Loucy (cell line): ENCODE measurements at regions not wholly inside any gene's neighbourhood (a gene's known extent, or its start where the extent isn't known, plus 50 kb on each side); places are given as distances from the start of the nearest gene placed in this dataset.

ENCODE experiments used
- H2AFZ ChIP-seq: fragments of 200-600 bp; sonication (generic); 2 replicates; pipeline ENCODE4 v1.6.0; 2016; ENCODE audit warnings: antibody characterized with exemption, mild to moderate bottlenecking, low read length, moderate library complexity
- H3F3A ChIP-seq: fragments of 200-600 bp; 2 replicates; pipeline ENCODE4 v1.6.0; 2016; ENCODE audit warnings: antibody characterized with exemption, low read depth, mild to moderate bottlenecking
- H3K27me3 ChIP-seq: fragments of 200-600 bp; sonication (generic); 2 replicates; pipeline ENCODE4 v1.6.1; 2014; ENCODE audit warnings: low read length, mild to moderate bottlenecking; ENCODE audit not compliant: insufficient read depth, poor library complexity, severe bottlenecking
- H3K36me3 ChIP-seq: fragments of 200-600 bp; sonication (generic); 2 replicates; pipeline ENCODE4 v1.6.1; 2016; ENCODE audit warnings: low read length; ENCODE audit not compliant: insufficient read depth
- H3K4me1 ChIP-seq: fragments of 200-600 bp; sonication (generic); 2 replicates; pipeline ENCODE4 v1.5.1; 2014; ENCODE audit warnings: low read length, mild to moderate bottlenecking; ENCODE audit not compliant: insufficient read depth, poor library complexity, severe bottlenecking
- H3K4me2 ChIP-seq: fragments of 200-600 bp; sonication (generic); 2 replicates; pipeline ENCODE4 v1.6.0; 2014; ENCODE audit warnings: antibody characterized with exemption, low read length, low read depth, mild to moderate bottlenecking; ENCODE audit not compliant: poor library complexity, severe bottlenecking
- H3K4me3 ChIP-seq: fragments of 200-600 bp; sonication (generic); 2 replicates; pipeline ENCODE4 v1.5.1; 2014; ENCODE audit warnings: low read length, mild to moderate bottlenecking, mixed read lengths; ENCODE audit not compliant: poor library complexity, severe bottlenecking
- H3K79me2 ChIP-seq: fragments of 200-600 bp; sonication (generic); 2 replicates; pipeline ENCODE4 v1.6.1; 2014; ENCODE audit warnings: low read length; ENCODE audit not compliant: insufficient read depth
- H3K9ac ChIP-seq: fragments of 200-600 bp; sonication (generic); 2 replicates; pipeline ENCODE4 v1.6.0; 2014; ENCODE audit warnings: mild to moderate bottlenecking, low read depth, low read length, moderate library complexity; ENCODE audit not compliant: poor library complexity, severe bottlenecking
- H3K9me2 ChIP-seq: fragments of 200-600 bp; sonication (generic); replicated peaks from 2 replicates; pipeline ENCODE4 v1.6.1; 2016; ENCODE audit warnings: low read depth, low read length, mixed read lengths
- H3K9me3 ChIP-seq: fragments of 200-600 bp; sonication (generic); 2 replicates; pipeline ENCODE4 v1.6.1; 2014; ENCODE audit warnings: mild to moderate bottlenecking, antibody characterized with exemption, low read length, low read depth; ENCODE audit not compliant: insufficient read depth
- H4K20me1 ChIP-seq: fragments of 200-600 bp; sonication (generic); 2 replicates; pipeline ENCODE4 v1.6.0; 2014; ENCODE audit warnings: antibody characterized with exemption, low read length, mild to moderate bottlenecking; ENCODE audit not compliant: insufficient read depth, poor library complexity, severe bottlenecking
- EZH2phosphoT487 ChIP-seq: fragments of 200-600 bp; IDR thresholded peaks from 2 replicates; pipeline ENCODE4 v1.6.1; 2018; ENCODE audit warnings: antibody characterized with exemption, mild to moderate bottlenecking, moderate library complexity, borderline replicate concordance
- TF ChIP-seq, protein P1 (sequence below): fragments of 200-600 bp; sonication (generic); conservative IDR thresholded peaks from 2 replicates; pipeline ENCODE4 v1.5.1; 2014; ENCODE audit warnings: mild to moderate bottlenecking, antibody characterized with exemption, low read length

DNA sequence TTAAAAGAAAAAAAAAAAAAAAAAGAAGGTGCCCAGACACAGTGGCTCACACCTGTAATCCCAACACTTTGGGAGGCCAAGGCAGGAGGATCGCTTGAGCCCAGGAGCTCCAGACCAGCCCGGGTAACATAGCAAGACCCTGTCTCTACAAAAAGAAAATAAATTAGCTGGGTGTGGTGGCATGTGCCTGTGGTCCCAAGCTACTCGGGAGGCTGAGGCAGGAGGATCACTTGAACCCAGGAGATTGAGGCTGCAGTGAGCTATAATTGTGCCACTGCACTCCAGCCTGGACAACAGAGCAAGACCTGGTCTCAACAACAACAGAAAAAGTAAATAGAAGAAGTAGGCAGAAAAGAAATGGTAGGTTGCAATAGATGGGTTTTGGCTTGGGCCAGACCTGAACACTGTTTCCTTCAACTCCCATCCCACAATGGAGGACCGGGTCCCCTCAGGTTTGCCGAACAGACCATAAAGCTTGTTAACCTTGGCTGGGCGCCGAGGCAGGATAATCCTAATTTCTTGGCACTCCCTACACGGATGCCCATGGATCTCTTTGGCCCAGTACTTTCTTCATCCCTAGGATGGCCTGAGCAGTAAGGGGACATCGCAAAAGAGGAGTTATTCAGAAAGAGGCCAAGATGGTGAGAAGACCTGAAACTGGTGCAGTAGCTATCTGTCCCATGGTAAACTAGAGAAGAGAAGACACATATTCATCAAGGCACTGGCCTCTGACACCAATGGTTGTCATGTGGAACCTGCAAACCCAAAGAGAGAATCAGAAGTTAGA is 165.5 kb upstream of the CCND2 start:
- Histone ChIP-seq H3K36me3 (no peaks in the 10 kb centered on the region), H4K20me1 (no peaks in the 10 kb centered on the region), H3K4me2 (peak overlapping the region; percentile 41), H3K27me3 (no peaks in the 10 kb centered on the region), H3F3A (no peaks in the 10 kb centered on the region), H3K9ac (no peak overlapping the region), H3K4me3 (peak overlapping the region; percentile 35), H3K9me3 (no peaks in the 10 kb centered on the region), H2AFZ (no peak overlapping the region), H3K4me1 (no peaks in the 10 kb centered on the region), H3K79me2 (no peaks in the 10 kb centered on the region), H3K9me2 (no peaks in the 10 kb centered on the region)
- TF ChIP-seq, protein P1, sequence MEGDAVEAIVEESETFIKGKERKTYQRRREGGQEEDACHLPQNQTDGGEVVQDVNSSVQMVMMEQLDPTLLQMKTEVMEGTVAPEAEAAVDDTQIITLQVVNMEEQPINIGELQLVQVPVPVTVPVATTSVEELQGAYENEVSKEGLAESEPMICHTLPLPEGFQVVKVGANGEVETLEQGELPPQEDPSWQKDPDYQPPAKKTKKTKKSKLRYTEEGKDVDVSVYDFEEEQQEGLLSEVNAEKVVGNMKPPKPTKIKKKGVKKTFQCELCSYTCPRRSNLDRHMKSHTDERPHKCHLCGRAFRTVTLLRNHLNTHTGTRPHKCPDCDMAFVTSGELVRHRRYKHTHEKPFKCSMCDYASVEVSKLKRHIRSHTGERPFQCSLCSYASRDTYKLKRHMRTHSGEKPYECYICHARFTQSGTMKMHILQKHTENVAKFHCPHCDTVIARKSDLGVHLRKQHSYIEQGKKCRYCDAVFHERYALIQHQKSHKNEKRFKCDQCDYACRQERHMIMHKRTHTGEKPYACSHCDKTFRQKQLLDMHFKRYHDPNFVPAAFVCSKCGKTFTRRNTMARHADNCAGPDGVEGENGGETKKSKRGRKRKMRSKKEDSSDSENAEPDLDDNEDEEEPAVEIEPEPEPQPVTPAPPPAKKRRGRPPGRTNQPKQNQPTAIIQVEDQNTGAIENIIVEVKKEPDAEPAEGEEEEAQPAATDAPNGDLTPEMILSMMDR: no peak
- no peak for TF ChIP-seq EZH2phosphoT487

DNA sequence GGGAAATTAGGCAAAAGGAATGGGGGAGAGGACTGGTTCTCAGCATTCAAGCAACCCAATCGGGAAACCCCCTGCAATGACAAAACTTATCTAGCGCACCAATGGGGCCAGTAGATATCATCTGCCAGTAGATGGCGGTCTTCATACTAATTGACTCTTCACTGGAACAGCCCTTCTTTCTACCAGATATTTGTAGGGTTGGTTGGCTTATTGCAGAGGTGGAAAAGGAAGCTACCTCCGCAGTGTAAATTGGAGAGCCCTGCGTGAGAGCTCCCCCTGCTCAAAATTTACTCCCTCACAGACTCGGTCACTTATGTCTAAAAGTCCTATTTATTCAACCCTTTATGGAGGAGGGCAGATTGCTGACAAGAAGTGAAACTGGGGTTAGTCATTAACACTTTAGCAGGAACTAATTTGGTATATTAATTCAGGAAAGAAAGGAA is 166.1 kb upstream of the CCND2 start:
- H3K4me1 ChIP-seq: no peaks in the 10 kb centered on the region
- H4K20me1 ChIP-seq: no peaks in the 10 kb centered on the region
- no peak overlapping the region for H2AFZ ChIP-seq
- H3K9ac ChIP-seq: no peak overlapping the region
- peak overlapping the region; percentile 41 for H3K4me2 ChIP-seq
- H3K4me3 ChIP-seq: peak overlapping the region; percentile 35
- no peaks in the 10 kb centered on the region for H3K9me3 ChIP-seq
- H3K27me3 ChIP-seq: no peaks in the 10 kb centered on the region
- H3F3A ChIP-seq: no peaks in the 10 kb centered on the region
- H3K36me3 ChIP-seq: no peaks in the 10 kb centered on the region
- no peaks in the 10 kb centered on the region for H3K79me2 ChIP-seq
- TF ChIP-seq, protein P1: peak; percentile 84
- TF ChIP-seq EZH2phosphoT487: no peak
- H3K9me2 ChIP-seq: no peaks in the 10 kb centered on the region

DNA sequence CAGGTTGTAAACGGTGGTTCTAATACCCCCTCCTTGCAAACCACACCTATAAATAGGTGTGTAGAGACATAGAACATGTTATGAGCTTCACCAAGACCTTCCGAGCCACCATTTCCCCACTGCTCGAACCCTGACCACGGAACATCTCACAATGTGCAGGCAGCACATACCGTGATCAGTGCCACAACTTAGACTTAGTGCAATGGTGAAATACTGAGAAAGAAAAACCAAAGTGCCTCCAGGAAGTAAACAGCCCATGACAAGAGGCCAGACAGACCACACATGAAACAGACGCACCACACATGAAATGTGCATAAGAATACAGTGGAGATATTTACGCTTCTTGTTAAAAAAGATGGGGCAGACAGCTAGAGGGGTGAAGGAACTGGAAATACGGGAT is 166.9 kb upstream of the CCND2 start:
- no peak overlapping the region for H3K9ac ChIP-seq
- no peak for TF ChIP-seq EZH2phosphoT487
- TF ChIP-seq, protein P1: no peak
- H3K4me2 ChIP-seq: no peak overlapping the region
- no peaks in the 10 kb centered on the region for H3K79me2 ChIP-seq
- H2AFZ ChIP-seq: no peak overlapping the region
- no peaks in the 10 kb centered on the region for H3F3A ChIP-seq
- no peaks in the 10 kb centered on the region for H3K9me2 ChIP-seq
- H3K9me3 ChIP-seq: no peaks in the 10 kb centered on the region
- H3K36me3 ChIP-seq: no peaks in the 10 kb centered on the region
- H4K20me1 ChIP-seq: no peaks in the 10 kb centered on the region
- H3K4me3 ChIP-seq: no peak overlapping the region
- H3K4me1 ChIP-seq: no peaks in the 10 kb centered on the region
- no peaks in the 10 kb centered on the region for H3K27me3 ChIP-seq
